Pancreas (tissue), 10 donors: ENCODE measurements at regions not wholly inside any gene's neighbourhood (a gene's known extent, or its start where the extent isn't known, plus 50 kb on each side); places are given as distances from the start of the nearest gene placed in this dataset.

Source experiments
- ATAC-seq, 4 donors: fragments of 200-7000 bp; cut with Tn5 transposase; one replicate each; pipeline versions ENCODE4 v1.8.0 to v1.9.1; 2020; ENCODE audit warnings: mild to moderate bottlenecking in 4 of 4, moderate library complexity in 4 of 4
- DNase-seq, 6 donors: peaks; one replicate each; pipeline ENCODE4 v3.0.0-alpha.2; 2020
- FAIRE-seq: peaks from 2 replicates; lab custom pipeline; 2012; peaks lifted over from hg19 to GRCh38; lab: Jason Lieb, UNC
- H3K27ac ChIP-seq, 4 donors: fragments of 200-600 bp; sonication (generic); 1 replicate in 3 of 4; 2 replicates in 1 of 4; pipeline versions ENCODE4 v1.5.0 to v1.8.0; 2020
- H3K27me3 ChIP-seq, 4 donors: fragments of 200-600 bp; one replicate each; pipeline ENCODE4 v1.8.0; 2021
- H3K36me3 ChIP-seq, 3 donors: fragments of 200-600 bp; sonication (generic) in 1 of 3; one replicate each; pipeline versions ENCODE4 v1.5.0 to v1.8.0; 2020 to 2021
- H3K4me1 ChIP-seq, 3 donors: fragments of 200-600 bp; one replicate each; pipeline ENCODE4 v1.8.0; 2021
- H3K4me3 ChIP-seq, 4 donors: fragments of 200-600 bp; sonication (generic) in 2 of 4; one replicate each; pipeline versions ENCODE4 v1.5.0 to v1.8.0; 2020 to 2021
- H3K9me3 ChIP-seq, 4 donors: fragments of 200-600 bp; one replicate each; pipeline ENCODE4 v1.8.0; 2021
- WGBS, 2 donors: extraction: QIAGEN DNeasy Blood & Tissue Kit; methylation state at CpG; one replicate each; pipeline ENCODE4 v1.1.7; 2013; 5-methylcytosine and 5-hydroxymethylcytosine counted together
- intact Hi-C, 3 donors: fragments of 100-400 bp; cut with DNase I; formaldehyde crosslinking; loops; one replicate each; pipeline versions ENCODE4 v1.11.1 to v1.14.2; 2022
- TF ChIP-seq, protein P1 (sequence below), 4 donors: fragments of 200-600 bp; sonication (generic) in 3 of 4; IDR thresholded peaks; one replicate each; pipeline versions ENCODE4 v1.5.0 to v1.8.0; 2021; ENCODE audit warnings: antibody characterized with exemption in 4 of 4
- donor health status: healthy with polysubstance abuse.
- donor health status: DM: no; HTN: no; CAD: no; lungs with moderate emphysema.
- donor health status: DM: no; HTN: no; CAD: no.
- donor health status: control.
- donor health status: control.
- donor health status: Bipolar disorder and iron deficiency.
- donor health status: DM: yes; HTN: yes; CAD: no.
- donor health status: DM: no; HTN: no; CAD: no.
- donor health status: DM: no; HTN: no; CAD: no.
- donor health status: DM: yes; HTN: yes; CAD: no.

DNA sequence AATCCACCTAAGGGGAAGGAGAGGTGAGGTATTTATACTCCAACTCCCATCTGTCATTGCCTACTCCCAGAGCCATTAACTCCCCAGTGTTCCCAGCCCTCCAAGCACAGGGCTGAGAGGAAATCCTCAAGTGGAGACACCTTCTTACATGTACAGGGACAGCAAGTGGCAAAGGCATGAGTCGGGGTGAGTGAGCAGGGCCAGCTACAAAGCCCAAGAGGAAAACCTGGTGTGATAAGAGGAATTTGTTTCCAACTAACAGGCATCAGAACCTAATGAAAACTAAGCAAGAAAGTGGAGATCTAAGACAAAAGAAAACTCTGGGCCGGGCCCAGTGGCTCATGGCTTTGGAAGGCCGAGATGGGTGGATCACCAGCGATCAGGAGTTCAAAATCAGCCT, 70.0 kb upstream of the SRSF6 start:
- Histone ChIP-seq H3K4me1 (no peaks in the 10 kb centered on the region), H3K4me3 (no peak overlapping the region), H3K27me3 (no peaks in the 10 kb centered on the region), H3K9me3 (no peaks in the 10 kb centered on the region), H3K36me3 (no peaks in the 10 kb centered on the region), H3K27ac (no peak overlapping the region)
- ATAC-seq = no peak
- DNase-seq = no peak
- 69 to 70% methylated on average over 4 of the region's 4 CpGs for WGBS, 2 donors
- TF ChIP-seq, protein P1, sequence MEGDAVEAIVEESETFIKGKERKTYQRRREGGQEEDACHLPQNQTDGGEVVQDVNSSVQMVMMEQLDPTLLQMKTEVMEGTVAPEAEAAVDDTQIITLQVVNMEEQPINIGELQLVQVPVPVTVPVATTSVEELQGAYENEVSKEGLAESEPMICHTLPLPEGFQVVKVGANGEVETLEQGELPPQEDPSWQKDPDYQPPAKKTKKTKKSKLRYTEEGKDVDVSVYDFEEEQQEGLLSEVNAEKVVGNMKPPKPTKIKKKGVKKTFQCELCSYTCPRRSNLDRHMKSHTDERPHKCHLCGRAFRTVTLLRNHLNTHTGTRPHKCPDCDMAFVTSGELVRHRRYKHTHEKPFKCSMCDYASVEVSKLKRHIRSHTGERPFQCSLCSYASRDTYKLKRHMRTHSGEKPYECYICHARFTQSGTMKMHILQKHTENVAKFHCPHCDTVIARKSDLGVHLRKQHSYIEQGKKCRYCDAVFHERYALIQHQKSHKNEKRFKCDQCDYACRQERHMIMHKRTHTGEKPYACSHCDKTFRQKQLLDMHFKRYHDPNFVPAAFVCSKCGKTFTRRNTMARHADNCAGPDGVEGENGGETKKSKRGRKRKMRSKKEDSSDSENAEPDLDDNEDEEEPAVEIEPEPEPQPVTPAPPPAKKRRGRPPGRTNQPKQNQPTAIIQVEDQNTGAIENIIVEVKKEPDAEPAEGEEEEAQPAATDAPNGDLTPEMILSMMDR (IDR thresholded peaks at IDR 0.05) = no peak
- intact Hi-C loops = no loop called here
- no peak for FAIRE-seq

GRCh38 chr20:43386878-43387277, 70.8 kb upstream of the SRSF6 start:
- Histone ChIP-seq H3K36me3 (no peaks in the 10 kb centered on the region), H3K4me3 (no peak overlapping the region), H3K27me3 (no peaks in the 10 kb centered on the region), H3K9me3 (no peaks in the 10 kb centered on the region), H3K27ac (no peak overlapping the region), H3K4me1 (no peaks in the 10 kb centered on the region)
- WGBS, 2 donors = 45 to 50% methylated on average over 4 of the region's 4 CpGs
- intact Hi-C loops = no loop called here
- TF ChIP-seq, protein P1 (IDR thresholded peaks at IDR 0.05) = no peak
- ATAC-seq (no peak), FAIRE-seq (no peak), DNase-seq (no peak)

- TF ChIP-seq, protein P1 (IDR thresholded peaks at IDR 0.05) = no peak
- Histone ChIP-seq H3K9me3 (no peaks in the 10 kb centered on the region), H3K27me3 (no peaks in the 10 kb centered on the region), H3K27ac (no peak overlapping the region), H3K36me3 (no peaks in the 10 kb centered on the region), H3K4me3 (no peak overlapping the region), H3K4me1 (no peaks in the 10 kb centered on the region)
- FAIRE-seq (no peak), ATAC-seq (no peak), DNase-seq (no peak)
- intact Hi-C loops = no loop called here
- WGBS, 2 donors = 75 to 79% methylated on average over 4 of the region's 4 CpGs
Measured at GRCh38 chr20:43385914-43386313, 71.8 kb upstream of the SRSF6 start.

GRCh38 chr20:43384101-43384940, 73.4 kb upstream of the SRSF6 start:
- ATAC-seq (no peak), DNase-seq (no peak), FAIRE-seq (no peak)
- Histone ChIP-seq H3K4me3 (no peak overlapping the region), H3K27ac (no peak overlapping the region), H3K36me3 (no peaks in the 10 kb centered on the region), H3K4me1 (no peaks in the 10 kb centered on the region), H3K9me3 (no peaks in the 10 kb centered on the region), H3K27me3 (no peaks in the 10 kb centered on the region)
- intact Hi-C loops = no loop called here
- WGBS, 2 donors = 44 to 56% methylated on average over 14 of the region's 14 CpGs
- TF ChIP-seq, protein P1 (IDR thresholded peaks at IDR 0.05) = no peak
